ENCODE measurements at regions not wholly inside any gene's neighbourhood (a gene's known extent, or its start where the extent isn't known, plus 50 kb on each side); places are given as distances from the start of the nearest gene placed in this dataset.

GRCh38 chr4:36587909-36588472 lies 306.6 kb downstream of the DTHD1 start:
- no peaks in the 10 kb centered on the region for H3K4me1 ChIP-seq
- no peak overlapping the region for H3K27ac ChIP-seq
- ChIA-PET POLR2A (no interaction called here), CTCF (no interaction called here)
- no peaks in the 10 kb centered on the region for H3K9me3 ChIP-seq
- H3K4me2 ChIP-seq = no peak overlapping the region
- DNase-seq (ENCODE audit: low read depth in 1 of 2, low spot score in 1 of 2) = no peak
- no peak for ATAC-seq
- no peak for FAIRE-seq
- no peak overlapping the region for H3K4me3 ChIP-seq
- WGBS (ENCODE audit: missing lambda C conversion rate) = 15% methylated on average over 2 of the region's 2 CpGs
- no peak for TF ChIP-seq PBX3 (IDR thresholded peaks at IDR 0.05)
- TF ChIP-seq RNF2 (IDR thresholded peaks at IDR 0.05; ENCODE audit: borderline replicate concordance, low read depth) = no peak
- no peak for TF ChIP-seq HOXB5 (CRISPR knock-in tag; IDR thresholded peaks at IDR 0.05)
- TF ChIP-seq CHD4 (IDR thresholded peaks at IDR 0.05; ENCODE audit: borderline replicate concordance) = no peak
- TF ChIP-seq SREBF2 (IDR thresholded peaks at IDR 0.05) = no peak
- no peak for TF ChIP-seq HDAC2 (IDR thresholded peaks at IDR 0.05)
- no peak for TF ChIP-seq ELK1 (IDR thresholded peaks at IDR 0.05; ENCODE audit: low read depth, low read length)
- no peak for TF ChIP-seq ATOH8 (CRISPR knock-in tag; IDR thresholded peaks at IDR 0.05; ENCODE audit: low read depth)
- TF ChIP-seq BCL3 (IDR thresholded peaks at IDR 0.05) = no peak
- TF ChIP-seq FOXS1 (CRISPR knock-in tag; IDR thresholded peaks at IDR 0.05) = no peak

GRCh38 chr4:36590343-36590742 lies 308.9 kb downstream of the DTHD1 start:
- DNase-seq (ENCODE audit: low read depth in 1 of 2, low spot score in 1 of 2) (no peak), FAIRE-seq (no peak), ATAC-seq (no peak)
- Histone ChIP-seq H3K27ac (no peak overlapping the region), H3K9me3 (no peaks in the 10 kb centered on the region), H3K4me1 (no peaks in the 10 kb centered on the region), H3K4me2 (no peak overlapping the region), H3K4me3 (no peak overlapping the region)
- CTCF ChIA-PET = no interaction called here
- POLR2A ChIA-PET = no interaction called here
- no peak for TF ChIP-seq EP300 (IDR thresholded peaks at IDR 0.05)
- TF ChIP-seq MAFK (IDR thresholded peaks at IDR 0.05; ENCODE audit: partially characterized antibody) = peak; percentile 49

- FAIRE-seq = no peak
- WGBS (ENCODE audit: missing lambda C conversion rate) = 3% methylated on average over 3 of the region's 3 CpGs
- no peak for ATAC-seq
- Histone ChIP-seq H3K4me1 (no peaks in the 10 kb centered on the region), H3K4me2 (no peak overlapping the region), H3K4me3 (no peak overlapping the region), H3K9me3 (no peaks in the 10 kb centered on the region), H3K27ac (no peak overlapping the region)
- DNase-seq (ENCODE audit: low read depth in 1 of 2, low spot score in 1 of 2) = no peak
- no peak for TF ChIP-seq TP53 (CRISPR knock-in tag; IDR thresholded peaks at IDR 0.05)
- no peak for TF ChIP-seq ZNF302 (CRISPR knock-in tag; IDR thresholded peaks at IDR 0.05)
- TF ChIP-seq EHF (CRISPR knock-in tag; IDR thresholded peaks at IDR 0.05) = no peak
- no peak for TF ChIP-seq HDAC2 (IDR thresholded peaks at IDR 0.05)
- TF ChIP-seq JUNB (IDR thresholded peaks at IDR 0.05) = no peak
- CTCF ChIA-PET = interaction anchor here (0.6 kb wide), 1 partner anchor 8 kb away, joined by 3 read pairs; no protein-coding TSS in a partner anchor
- POLR2A ChIA-PET = no interaction called here
Measured at GRCh38 chr4:36601864-36602495, 320.6 kb downstream of the DTHD1 start.

GRCh38 chr4:36609661-36610060 lies 328.2 kb downstream of the DTHD1 start:
- Histone ChIP-seq H3K27ac (no peak overlapping the region), H3K9me3 (no peaks in the 10 kb centered on the region), H3K4me3 (no peak overlapping the region), H3K4me2 (no peak overlapping the region), H3K4me1 (no peaks in the 10 kb centered on the region)
- no peak for TF ChIP-seq ESRRA (IDR thresholded peaks at IDR 0.05; ENCODE audit: borderline replicate concordance, low read length)
- CTCF ChIA-PET = no interaction called here
- DNase-seq (ENCODE audit: low read depth in 1 of 2, low spot score in 1 of 2) (no peak), ATAC-seq (no peak), FAIRE-seq (no peak)
- POLR2A ChIA-PET = no interaction called here
- 0% methylated on average over 1 of the region's 1 CpG for WGBS (ENCODE audit: missing lambda C conversion rate)
